ENCODE measurements at regions not wholly inside any gene's neighbourhood (a gene's known extent, or its start where the extent isn't known, plus 50 kb on each side); places are given as distances from the start of the nearest gene placed in this dataset.

DNA sequence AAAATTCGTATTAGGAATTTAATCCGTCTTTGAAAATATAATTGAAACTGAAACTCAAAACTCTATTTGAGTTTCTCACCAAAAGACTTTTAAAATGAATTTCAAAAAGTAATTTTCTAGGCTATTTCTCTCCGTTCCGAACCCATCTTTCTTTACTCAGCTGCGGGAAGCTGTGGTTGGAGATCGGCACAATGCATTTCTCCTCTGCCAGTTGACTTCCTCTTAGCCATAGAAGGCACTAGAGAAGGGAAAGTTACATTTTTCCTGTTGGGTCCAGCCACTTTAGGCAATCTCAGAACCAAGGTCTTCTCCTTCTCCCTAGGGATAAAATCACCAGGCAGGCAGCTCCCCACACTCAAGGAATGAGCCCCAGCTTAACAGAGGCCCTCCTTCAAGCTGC is 133.6 kb upstream of the COL1A2 start:
- no peaks in the 10 kb centered on the region for H3K36me3 Mint-ChIP-seq (ENCODE audit: low read depth, unreplicated experiment)
- H3K4me3 Mint-ChIP-seq (ENCODE audit: unreplicated experiment) = no peak overlapping the region

DNA sequence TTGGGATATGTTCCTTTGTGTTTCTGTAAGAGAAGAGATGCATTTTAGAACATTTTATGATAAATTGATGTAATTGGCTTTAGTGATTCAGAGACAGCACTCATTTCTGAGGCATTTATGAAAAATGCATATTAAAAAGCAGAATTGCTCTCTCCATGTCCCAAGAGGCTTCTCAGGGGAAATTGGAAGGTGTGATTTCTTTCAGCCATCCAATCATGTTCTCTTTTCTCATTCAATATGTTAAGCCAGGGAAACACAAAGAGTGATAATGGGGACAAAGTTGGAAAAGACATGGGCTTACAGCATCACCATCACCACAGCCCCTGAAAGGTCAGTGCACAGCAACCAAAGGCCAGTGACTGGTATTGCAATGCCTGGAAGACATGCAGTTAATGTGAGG is 129.9 kb upstream of the COL1A2 start:
- no peak for DNase-seq (ENCODE audit: low spot score)
- no peak overlapping the region for H3K4me3 Mint-ChIP-seq (ENCODE audit: unreplicated experiment)
- H3K27ac Mint-ChIP-seq (ENCODE audit: unreplicated experiment) = no peak overlapping the region
- H3K9me3 Mint-ChIP-seq (ENCODE audit: unreplicated experiment) = no peaks in the 10 kb centered on the region
- no peaks in the 10 kb centered on the region for H3K27me3 Mint-ChIP-seq (ENCODE audit: unreplicated experiment)
- H3K36me3 Mint-ChIP-seq (ENCODE audit: low read depth, unreplicated experiment) = no peaks in the 10 kb centered on the region
- peaks cover 3% of the 10 kb centered on the region for H3K4me1 Mint-ChIP-seq (ENCODE audit: unreplicated experiment)
- TF ChIP-seq, protein P1, sequence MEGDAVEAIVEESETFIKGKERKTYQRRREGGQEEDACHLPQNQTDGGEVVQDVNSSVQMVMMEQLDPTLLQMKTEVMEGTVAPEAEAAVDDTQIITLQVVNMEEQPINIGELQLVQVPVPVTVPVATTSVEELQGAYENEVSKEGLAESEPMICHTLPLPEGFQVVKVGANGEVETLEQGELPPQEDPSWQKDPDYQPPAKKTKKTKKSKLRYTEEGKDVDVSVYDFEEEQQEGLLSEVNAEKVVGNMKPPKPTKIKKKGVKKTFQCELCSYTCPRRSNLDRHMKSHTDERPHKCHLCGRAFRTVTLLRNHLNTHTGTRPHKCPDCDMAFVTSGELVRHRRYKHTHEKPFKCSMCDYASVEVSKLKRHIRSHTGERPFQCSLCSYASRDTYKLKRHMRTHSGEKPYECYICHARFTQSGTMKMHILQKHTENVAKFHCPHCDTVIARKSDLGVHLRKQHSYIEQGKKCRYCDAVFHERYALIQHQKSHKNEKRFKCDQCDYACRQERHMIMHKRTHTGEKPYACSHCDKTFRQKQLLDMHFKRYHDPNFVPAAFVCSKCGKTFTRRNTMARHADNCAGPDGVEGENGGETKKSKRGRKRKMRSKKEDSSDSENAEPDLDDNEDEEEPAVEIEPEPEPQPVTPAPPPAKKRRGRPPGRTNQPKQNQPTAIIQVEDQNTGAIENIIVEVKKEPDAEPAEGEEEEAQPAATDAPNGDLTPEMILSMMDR (IDR thresholded peaks at IDR 0.05; ENCODE audit: unreplicated experiment) = no peak

More for the DNA sequence above, 133.6 kb upstream of the COL1A2 start:
- Mint-ChIP-seq H3K27ac (ENCODE audit: unreplicated experiment) (no peak overlapping the region), H3K4me1 (ENCODE audit: unreplicated experiment) (peaks cover 3% of the 10 kb centered on the region), H3K27me3 (ENCODE audit: unreplicated experiment) (no peaks in the 10 kb centered on the region), H3K9me3 (ENCODE audit: unreplicated experiment) (no peaks in the 10 kb centered on the region)
- TF ChIP-seq, protein P1 (IDR thresholded peaks at IDR 0.05; ENCODE audit: unreplicated experiment) = no peak
- no peak for DNase-seq (ENCODE audit: low spot score)

DNA sequence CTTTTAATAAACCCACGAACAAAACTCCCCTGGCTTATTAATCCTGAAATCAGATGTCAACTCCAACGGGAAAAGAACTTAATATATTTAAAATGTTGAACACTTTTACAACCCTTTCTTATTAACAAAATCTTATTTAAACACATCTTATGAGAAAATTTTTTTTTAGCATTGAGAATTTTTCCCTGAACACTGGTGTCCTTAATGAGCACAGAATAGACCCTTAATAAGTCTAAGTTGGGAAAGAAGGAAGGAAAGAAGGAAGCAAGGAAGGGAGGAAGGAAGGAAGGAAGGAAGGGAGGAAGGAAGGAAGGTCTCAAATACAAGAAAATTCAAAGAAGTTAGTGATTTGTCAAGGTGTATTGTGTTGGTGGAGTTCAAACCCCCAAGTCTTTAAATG is 129.2 kb upstream of the COL1A2 start:
- H3K27ac Mint-ChIP-seq (ENCODE audit: unreplicated experiment) = no peak overlapping the region
- peaks cover 3% of the 10 kb centered on the region for H3K4me1 Mint-ChIP-seq (ENCODE audit: unreplicated experiment)
- no peak overlapping the region for H3K4me3 Mint-ChIP-seq (ENCODE audit: unreplicated experiment)
- no peak for DNase-seq (ENCODE audit: low spot score)
- TF ChIP-seq, protein P1 (IDR thresholded peaks at IDR 0.05; ENCODE audit: unreplicated experiment) = no peak
- no peaks in the 10 kb centered on the region for H3K9me3 Mint-ChIP-seq (ENCODE audit: unreplicated experiment)
- H3K36me3 Mint-ChIP-seq (ENCODE audit: low read depth, unreplicated experiment) = no peaks in the 10 kb centered on the region
- no peaks in the 10 kb centered on the region for H3K27me3 Mint-ChIP-seq (ENCODE audit: unreplicated experiment)

DNA sequence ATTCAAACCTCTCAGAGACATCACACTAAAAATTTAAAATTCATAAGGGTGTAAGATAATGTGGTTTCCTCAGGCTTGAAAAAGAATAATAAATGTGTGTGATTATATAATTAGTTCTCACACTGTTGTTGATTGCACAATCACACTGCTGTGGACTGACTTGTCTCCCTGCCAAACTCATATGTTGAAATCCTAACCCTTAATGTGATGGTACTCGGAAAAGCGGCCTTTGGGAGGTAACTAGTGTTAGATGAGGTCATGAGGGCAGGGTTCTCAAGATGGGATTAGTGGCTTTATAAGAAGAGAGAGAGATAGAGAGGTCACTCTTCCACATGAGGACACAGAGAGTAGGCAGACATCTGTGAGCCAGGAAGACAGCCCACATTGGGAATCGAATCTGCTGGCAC is 128.5 kb upstream of the COL1A2 start:
- no peak overlapping the region for H3K4me3 Mint-ChIP-seq (ENCODE audit: unreplicated experiment)
- H3K27me3 Mint-ChIP-seq (ENCODE audit: unreplicated experiment) = peaks cover 1% of the 10 kb centered on the region
- no peaks in the 10 kb centered on the region for H3K36me3 Mint-ChIP-seq (ENCODE audit: low read depth, unreplicated experiment)
- no peaks in the 10 kb centered on the region for H3K9me3 Mint-ChIP-seq (ENCODE audit: unreplicated experiment)
- no peaks in the 10 kb centered on the region for H3K4me1 Mint-ChIP-seq (ENCODE audit: unreplicated experiment)
- TF ChIP-seq, protein P1 (IDR thresholded peaks at IDR 0.05; ENCODE audit: unreplicated experiment) = no peak
- no peak for DNase-seq (ENCODE audit: low spot score)
- no peak overlapping the region for H3K27ac Mint-ChIP-seq (ENCODE audit: unreplicated experiment)

DNA sequence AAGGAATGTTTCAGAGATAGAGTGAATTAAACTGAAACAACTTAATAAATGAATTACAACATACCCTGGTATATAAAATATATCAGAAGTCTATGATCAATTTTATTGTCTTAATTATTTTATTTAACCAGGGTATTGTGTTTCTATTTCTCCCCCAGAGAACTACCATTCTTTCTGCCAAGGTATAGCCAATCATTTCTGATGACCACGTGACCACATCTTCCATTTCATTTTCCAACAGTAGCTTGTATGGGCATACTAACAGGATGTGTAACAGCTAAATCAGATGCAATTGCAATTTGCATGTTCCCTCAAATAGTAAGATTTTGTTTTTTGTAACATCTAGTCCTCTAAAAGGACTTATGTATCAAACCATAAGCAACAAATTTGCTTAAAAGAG is 123.9 kb upstream of the COL1A2 start:
- Mint-ChIP-seq H3K27ac (ENCODE audit: unreplicated experiment) (no peak overlapping the region), H3K9me3 (ENCODE audit: unreplicated experiment) (no peaks in the 10 kb centered on the region), H3K36me3 (ENCODE audit: low read depth, unreplicated experiment) (no peaks in the 10 kb centered on the region), H3K27me3 (ENCODE audit: unreplicated experiment) (peaks cover 1% of the 10 kb centered on the region), H3K4me1 (ENCODE audit: unreplicated experiment) (peaks cover 5% of the 10 kb centered on the region), H3K4me3 (ENCODE audit: unreplicated experiment) (no peak overlapping the region)
- no peak for DNase-seq (ENCODE audit: low spot score)
- TF ChIP-seq, protein P1 (IDR thresholded peaks at IDR 0.05; ENCODE audit: unreplicated experiment) = no peak

Data from endothelial cell (in vitro differentiated cells).